CD14-positive monocyte (primary cell): ENCODE measurements at regions not wholly inside any gene's neighbourhood (a gene's known extent, or its start where the extent isn't known, plus 50 kb on each side); places are given as distances from the start of the nearest gene placed in this dataset.

Experiments
- DNase-seq, 3 donors: peaks; one replicate each; pipeline ENCODE4 v3.0.0-alpha.2; 2011 to 2022
- H2AFZ ChIP-seq: 2 replicates; pipeline ENCODE4 v1.6.0; 2012; ENCODE audit warnings: mild to moderate bottlenecking, low read depth, low read length, inconsistent platforms; ENCODE audit not compliant: insufficient read depth, poor library complexity, severe bottlenecking
- H3K27ac ChIP-seq, 2 donors: 1 replicate in 1 of 2; 2 replicates in 1 of 2; pipeline ENCODE4 v1.5.1; 2012 to 2013; ENCODE audit warnings: low read length in 2 of 2, control low read depth in 1 of 2, inconsistent platforms in 1 of 2, low read depth in 1 of 2, mild to moderate bottlenecking in 1 of 2
- H3K27me3 ChIP-seq, 2 donors: one replicate each; pipeline versions ENCODE4 v1.6.0 to v1.6.1; 2011 to 2013; ENCODE audit warnings: low read length in 2 of 2; ENCODE audit not compliant: control insufficient read depth in 2 of 2, insufficient read depth in 2 of 2
- H3K36me3 ChIP-seq, 2 donors: replicated peaks in 1 of 2; 1 replicate in 1 of 2; 2 replicates in 1 of 2; pipeline versions ENCODE4 v1.5.1 to v1.6.1; 2012 to 2013; ENCODE audit warnings: low read length in 2 of 2, control low read depth in 1 of 2, inconsistent platforms in 1 of 2, mild to moderate bottlenecking in 1 of 2; ENCODE audit not compliant: insufficient read depth in 2 of 2, control insufficient read depth in 1 of 2
- H3K4me1 ChIP-seq, 2 donors: 1 replicate in 1 of 2; 2 replicates in 1 of 2; pipeline versions ENCODE4 v1.5.1 to v1.6.1; 2012 to 2013; ENCODE audit warnings: low read length in 2 of 2, control low read depth in 1 of 2, inconsistent platforms in 1 of 2, mild to moderate bottlenecking in 1 of 2, moderate library complexity in 1 of 2; ENCODE audit not compliant: insufficient read depth in 2 of 2, control insufficient read depth in 1 of 2
- H3K4me2 ChIP-seq: replicated peaks from 2 replicates; pipeline ENCODE3; 2012; ENCODE audit warnings: low read length, moderate library complexity, mild to moderate bottlenecking; ENCODE audit not compliant: poor library complexity, severe bottlenecking; ENCODE audit errors: extremely low read depth
- H3K4me3 ChIP-seq, 3 experiments: fragments of 200-600 bp in 1 of 3; sonication (generic) in 1 of 3; replicated peaks in 1 of 3; 1 replicate in 2 of 3; 2 replicates in 1 of 3; pipeline ENCODE4 v1.5.1; 2011 to 2013; ENCODE audit warnings: low read length in 3 of 3, mild to moderate bottlenecking in 3 of 3, control low read depth in 2 of 3, low read depth in 2 of 3, inconsistent platforms in 1 of 3, moderate library complexity in 1 of 3
- H3K79me2 ChIP-seq: 2 replicates; pipeline ENCODE4 v1.6.0; 2012; ENCODE audit warnings: mild to moderate bottlenecking, control low read depth, inconsistent platforms, low read length, moderate library complexity; ENCODE audit not compliant: insufficient read depth
- H3K9ac ChIP-seq: 2 replicates; pipeline ENCODE4 v1.6.0; 2017; ENCODE audit warnings: low read length, mild to moderate bottlenecking; ENCODE audit not compliant: insufficient read depth, poor library complexity, severe bottlenecking
- H3K9me3 ChIP-seq, 2 donors: replicated peaks in 1 of 2; 1 replicate in 1 of 2; 2 replicates in 1 of 2; pipeline versions ENCODE4 v1.5.1 to v1.6.1; 2012 to 2013; ENCODE audit warnings: low read length in 2 of 2, control low read depth in 1 of 2; ENCODE audit not compliant: control insufficient read depth in 1 of 2, insufficient read depth in 1 of 2
- H4K20me1 ChIP-seq: 2 replicates; pipeline ENCODE4 v1.6.0; 2012; ENCODE audit warnings: mild to moderate bottlenecking, low read length, control low read depth, moderate library complexity; ENCODE audit not compliant: insufficient read depth
- H3K27ac Mint-ChIP-seq, 7 donors: one replicate each; pipeline ENCODE4 v1.8.0; 2020; ENCODE audit warnings: mild to moderate bottlenecking in 7 of 7, mixed read lengths in 7 of 7, moderate library complexity in 6 of 7, inconsistent platforms in 2 of 7
- H3K27me3 Mint-ChIP-seq, 3 donors: one replicate each; pipeline ENCODE4 v1.8.0; 2021 to 2022; ENCODE audit warnings: low read depth in 3 of 3, mild to moderate bottlenecking in 3 of 3, mixed read lengths in 3 of 3, moderate library complexity in 3 of 3, inconsistent platforms in 1 of 3
- H3K36me3 Mint-ChIP-seq, 2 donors: one replicate each; pipeline ENCODE4 v1.8.0; 2020; ENCODE audit warnings: mixed read lengths in 2 of 2, inconsistent platforms in 1 of 2, mild to moderate bottlenecking in 1 of 2
- H3K4me1 Mint-ChIP-seq: one replicate; pipeline ENCODE4 v1.8.0; 2020; ENCODE audit warnings: mild to moderate bottlenecking, mixed read lengths
- H3K4me3 Mint-ChIP-seq, 2 donors: one replicate each; pipeline ENCODE4 v1.8.0; 2020; ENCODE audit warnings: mild to moderate bottlenecking in 2 of 2, mixed read lengths in 2 of 2, moderate library complexity in 1 of 2
- H3K9me3 Mint-ChIP-seq, 7 donors: one replicate each; pipeline ENCODE4 v1.8.0; 2020 to 2022; ENCODE audit warnings: mixed read lengths in 7 of 7, mild to moderate bottlenecking in 6 of 7, moderate library complexity in 6 of 7, inconsistent platforms in 2 of 7
- CTCF ChIP-seq: fragments of 200-600 bp; IDR thresholded peaks from one replicate; pipeline ENCODE4 v1.8.0; 2022; ENCODE audit warnings: antibody characterized with exemption, mild to moderate bottlenecking
- WGBS: methylation state at CpG from one replicate; pipeline ENCODE4 v1.1.5; 2013; ENCODE audit warnings: missing lambda C conversion rate; ENCODE audit not compliant: insufficient coverage; 5-methylcytosine and 5-hydroxymethylcytosine counted together
- intact Hi-C, 2 donors: fragments of 100-400 bp; cut with micrococcal nuclease; formaldehyde crosslinking; loops; one replicate each; pipeline versions ENCODE4 v1.15.0 to v1.15.1; 2023

GRCh38 chr10:128438417-128439063, 312.3 kb upstream of the MKI67 start:
- no peak overlapping the region for H3K4me2 ChIP-seq

GRCh38 chr10:128440513-128441160, 314.4 kb upstream of the MKI67 start:
- Histone ChIP-seq H3K36me3 (no peaks in the 10 kb centered on the region), H3K9ac (no peak overlapping the region), H3K4me1 (no peaks in the 10 kb centered on the region), H3K9me3 (no peaks in the 10 kb centered on the region), H2AFZ (no peak overlapping the region), H3K27me3 (no peaks in the 10 kb centered on the region), H3K79me2 (no peaks in the 10 kb centered on the region), H3K27ac (no peak overlapping the region), H4K20me1 (no peaks in the 10 kb centered on the region), H3K4me2 (no peak overlapping the region), H3K4me3 (no peak overlapping the region)
- Mint-ChIP-seq H3K36me3 (no peaks in the 10 kb centered on the region), H3K9me3 (peaks cover 0 to 9% (median 5%) of the 10 kb centered on the region in 7 donors), H3K27me3 (peaks cover 0 to 4% (median 2%) of the 10 kb centered on the region in 3 donors), H3K4me3 (no peak overlapping the region), H3K27ac (no peak overlapping the region), H3K4me1 (no peaks in the 10 kb centered on the region)
- intact Hi-C loops: no loop called here
- 93% methylated on average over 4 of the region's 11 CpGs for WGBS
- TF ChIP-seq CTCF: no peak
- no peak for DNase-seq

More at GRCh38 chr10:128438417-128439063, 312.3 kb upstream of the MKI67 start:
- Histone ChIP-seq H3K4me1 (no peaks in the 10 kb centered on the region), H4K20me1 (no peaks in the 10 kb centered on the region), H3K79me2 (no peaks in the 10 kb centered on the region), H3K4me3 (no peak overlapping the region), H2AFZ (no peak overlapping the region), H3K36me3 (no peaks in the 10 kb centered on the region), H3K27me3 (no peaks in the 10 kb centered on the region), H3K27ac (no peak overlapping the region), H3K9me3 (no peaks in the 10 kb centered on the region), H3K9ac (no peak overlapping the region)
- whole genome bisulfite sequencing: 94% methylated on average over 13 of the region's 16 CpGs
- peaks cover 0 to 9% (median 5%) of the 10 kb centered on the region in 7 donors for H3K9me3 Mint-ChIP-seq
- DNase-seq: no peak
- intact Hi-C loops: no loop called here
- H3K4me3 Mint-ChIP-seq: no peak overlapping the region
- no peak overlapping the region for H3K27ac Mint-ChIP-seq
- no peak for TF ChIP-seq CTCF
- H3K36me3 Mint-ChIP-seq: no peaks in the 10 kb centered on the region
- no peaks in the 10 kb centered on the region for H3K4me1 Mint-ChIP-seq
- H3K27me3 Mint-ChIP-seq: peaks cover 3 to 9% (median 4%) of the 10 kb centered on the region in 3 donors
